HepG2 (cell line): ENCODE measurements at regions not wholly inside any gene's neighbourhood (a gene's known extent, or its start where the extent isn't known, plus 50 kb on each side); places are given as distances from the start of the nearest gene placed in this dataset.

Experiments
- ELF1 ChIP-seq: sonication (generic); formaldehyde crosslinking; IDR thresholded peaks from 2 replicates; pipeline ENCODE4 v1.4.0; 2020; ENCODE audit warnings: missing genetic modification reagents
- EZH2 ChIP-seq: conservative IDR thresholded peaks from 2 replicates; pipeline ENCODE4 v1.6.1; 2012; ENCODE audit warnings: mild to moderate bottlenecking, low read depth, low read length, moderate library complexity
- HDAC2 ChIP-seq: sonication (generic); formaldehyde crosslinking; IDR thresholded peaks from 2 replicates; pipeline ENCODE4 v1.4.0; 2020; ENCODE audit warnings: missing genetic modification reagents
- HIC2 ChIP-seq: sonication (generic); formaldehyde crosslinking; IDR thresholded peaks from 2 replicates; pipeline ENCODE4 v1.9.0; 2022; ENCODE audit warnings: low read depth, missing genetic modification reagents
- HNF1A ChIP-seq, 2 experiments: sonication (generic) in 1 of 2; formaldehyde crosslinking in 1 of 2; IDR thresholded peaks; 2 replicates each; pipeline versions ENCODE4 v1.4.0 to v1.6.1; 2016 to 2020; ENCODE audit warnings: borderline replicate concordance in 1 of 2, low read depth in 1 of 2, mild to moderate bottlenecking in 1 of 2, missing genetic modification reagents in 1 of 2
- HOXD1 ChIP-seq: sonication (generic); formaldehyde crosslinking; IDR thresholded peaks from 2 replicates; pipeline ENCODE4 v1.5.0; 2020; ENCODE audit warnings: missing genetic modification reagents
- MYC ChIP-seq: sonication (generic); formaldehyde crosslinking; IDR thresholded peaks from 2 replicates; pipeline ENCODE4 v1.9.0; 2021; ENCODE audit warnings: missing genetic modification reagents, borderline replicate concordance
- POLR2A ChIP-seq, 2 experiments: IDR thresholded peaks; 2 replicates each; pipeline ENCODE4 v1.6.1; 2011; ENCODE audit warnings: low read depth in 2 of 2, low read length in 2 of 2, mild to moderate bottlenecking in 1 of 2, moderate library complexity in 1 of 2; ENCODE audit not compliant: insufficient read depth in 1 of 2
- SP1 ChIP-seq, 2 experiments: fragments of 450-650 bp in 1 of 2; sonication (generic) in 1 of 2; formaldehyde crosslinking in 1 of 2; IDR thresholded peaks; 2 replicates each; pipeline versions ENCODE4 v1.4.0 to v1.6.1; 2016 to 2020; ENCODE audit warnings: missing genetic modification reagents in 1 of 2
- ZNF639 ChIP-seq: conservative IDR thresholded peaks from 2 replicates; pipeline ENCODE4 v1.6.1; 2018; ENCODE audit warnings: missing genetic modification reagents
- ZSCAN9 ChIP-seq: IDR thresholded peaks from 2 replicates; pipeline ENCODE4 v1.6.1; 2016; ENCODE audit warnings: borderline replicate concordance
- TF ChIP-seq, protein P1 (sequence below): sonication (generic); formaldehyde crosslinking; IDR thresholded peaks from 2 replicates; pipeline ENCODE4 v1.5.0; 2020; ENCODE audit warnings: mild to moderate bottlenecking, missing genetic modification reagents, moderate library complexity
- TF ChIP-seq, protein P2 (sequence below), 2 experiments: fragments of 450-650 bp in 1 of 2; sonication (generic) in 1 of 2; formaldehyde crosslinking in 1 of 2; IDR thresholded peaks; 2 replicates each; pipeline versions ENCODE4 v1.6.1 to v1.8.0; 2016 to 2022; ENCODE audit warnings: antibody characterized with exemption in 1 of 2, mild to moderate bottlenecking in 1 of 2, missing genetic modification reagents in 1 of 2
- TF ChIP-seq, protein P3 (sequence below): IDR thresholded peaks from 2 replicates; pipeline ENCODE4 v1.6.1; 2016

GRCh38 chrX:39624166-39624565, 473.6 kb downstream of the BCOR start:
- TF ChIP-seq, protein P1, sequence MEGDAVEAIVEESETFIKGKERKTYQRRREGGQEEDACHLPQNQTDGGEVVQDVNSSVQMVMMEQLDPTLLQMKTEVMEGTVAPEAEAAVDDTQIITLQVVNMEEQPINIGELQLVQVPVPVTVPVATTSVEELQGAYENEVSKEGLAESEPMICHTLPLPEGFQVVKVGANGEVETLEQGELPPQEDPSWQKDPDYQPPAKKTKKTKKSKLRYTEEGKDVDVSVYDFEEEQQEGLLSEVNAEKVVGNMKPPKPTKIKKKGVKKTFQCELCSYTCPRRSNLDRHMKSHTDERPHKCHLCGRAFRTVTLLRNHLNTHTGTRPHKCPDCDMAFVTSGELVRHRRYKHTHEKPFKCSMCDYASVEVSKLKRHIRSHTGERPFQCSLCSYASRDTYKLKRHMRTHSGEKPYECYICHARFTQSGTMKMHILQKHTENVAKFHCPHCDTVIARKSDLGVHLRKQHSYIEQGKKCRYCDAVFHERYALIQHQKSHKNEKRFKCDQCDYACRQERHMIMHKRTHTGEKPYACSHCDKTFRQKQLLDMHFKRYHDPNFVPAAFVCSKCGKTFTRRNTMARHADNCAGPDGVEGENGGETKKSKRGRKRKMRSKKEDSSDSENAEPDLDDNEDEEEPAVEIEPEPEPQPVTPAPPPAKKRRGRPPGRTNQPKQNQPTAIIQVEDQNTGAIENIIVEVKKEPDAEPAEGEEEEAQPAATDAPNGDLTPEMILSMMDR: no peak
- TF ChIP-seq EZH2: no peak
- TF ChIP-seq, protein P2, sequence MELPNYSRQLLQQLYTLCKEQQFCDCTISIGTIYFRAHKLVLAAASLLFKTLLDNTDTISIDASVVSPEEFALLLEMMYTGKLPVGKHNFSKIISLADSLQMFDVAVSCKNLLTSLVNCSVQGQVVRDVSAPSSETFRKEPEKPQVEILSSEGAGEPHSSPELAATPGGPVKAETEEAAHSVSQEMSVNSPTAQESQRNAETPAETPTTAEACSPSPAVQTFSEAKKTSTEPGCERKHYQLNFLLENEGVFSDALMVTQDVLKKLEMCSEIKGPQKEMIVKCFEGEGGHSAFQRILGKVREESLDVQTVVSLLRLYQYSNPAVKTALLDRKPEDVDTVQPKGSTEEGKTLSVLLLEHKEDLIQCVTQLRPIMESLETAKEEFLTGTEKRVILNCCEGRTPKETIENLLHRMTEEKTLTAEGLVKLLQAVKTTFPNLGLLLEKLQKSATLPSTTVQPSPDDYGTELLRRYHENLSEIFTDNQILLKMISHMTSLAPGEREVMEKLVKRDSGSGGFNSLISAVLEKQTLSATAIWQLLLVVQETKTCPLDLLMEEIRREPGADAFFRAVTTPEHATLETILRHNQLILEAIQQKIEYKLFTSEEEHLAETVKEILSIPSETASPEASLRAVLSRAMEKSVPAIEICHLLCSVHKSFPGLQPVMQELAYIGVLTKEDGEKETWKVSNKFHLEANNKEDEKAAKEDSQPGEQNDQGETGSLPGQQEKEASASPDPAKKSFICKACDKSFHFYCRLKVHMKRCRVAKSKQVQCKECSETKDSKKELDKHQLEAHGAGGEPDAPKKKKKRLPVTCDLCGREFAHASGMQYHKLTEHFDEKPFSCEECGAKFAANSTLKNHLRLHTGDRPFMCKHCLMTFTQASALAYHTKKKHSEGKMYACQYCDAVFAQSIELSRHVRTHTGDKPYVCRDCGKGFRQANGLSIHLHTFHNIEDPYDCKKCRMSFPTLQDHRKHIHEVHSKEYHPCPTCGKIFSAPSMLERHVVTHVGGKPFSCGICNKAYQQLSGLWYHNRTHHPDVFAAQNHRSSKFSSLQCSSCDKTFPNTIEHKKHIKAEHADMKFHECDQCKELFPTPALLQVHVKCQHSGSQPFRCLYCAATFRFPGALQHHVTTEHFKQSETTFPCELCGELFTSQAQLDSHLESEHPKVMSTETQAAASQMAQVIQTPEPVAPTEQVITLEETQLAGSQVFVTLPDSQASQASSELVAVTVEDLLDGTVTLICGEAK (IDR thresholded peaks at IDR 0.05): no peak
- TF ChIP-seq, protein P2 (CRISPR knock-in tag; IDR thresholded peaks at IDR 0.05): no peak
- no peak for TF ChIP-seq HIC2 (CRISPR knock-in tag)
- TF ChIP-seq ZNF639 (CRISPR knock-in tag): no peak
- no peak for TF ChIP-seq ZSCAN9 (CRISPR knock-in tag)
- TF ChIP-seq HOXD1: no peak
- no peak for TF ChIP-seq HNF1A (IDR thresholded peaks at IDR 0.05; ENCODE audit: low read depth)
- TF ChIP-seq HNF1A (CRISPR knock-in tag; IDR thresholded peaks at IDR 0.05; ENCODE audit: borderline replicate concordance): no peak
- TF ChIP-seq SP1 (IDR thresholded peaks at IDR 0.05): no peak
- TF ChIP-seq SP1 (CRISPR knock-in tag; IDR thresholded peaks at IDR 0.05): no peak
- no peak for TF ChIP-seq POLR2A (IDR thresholded peaks at IDR 0.05; ENCODE audit: insufficient read depth in 1 of 2, low read depth in 2 of 2, low read length in 2 of 2)
- TF ChIP-seq ELF1 (CRISPR knock-in tag): no peak
- TF ChIP-seq, protein P3, sequence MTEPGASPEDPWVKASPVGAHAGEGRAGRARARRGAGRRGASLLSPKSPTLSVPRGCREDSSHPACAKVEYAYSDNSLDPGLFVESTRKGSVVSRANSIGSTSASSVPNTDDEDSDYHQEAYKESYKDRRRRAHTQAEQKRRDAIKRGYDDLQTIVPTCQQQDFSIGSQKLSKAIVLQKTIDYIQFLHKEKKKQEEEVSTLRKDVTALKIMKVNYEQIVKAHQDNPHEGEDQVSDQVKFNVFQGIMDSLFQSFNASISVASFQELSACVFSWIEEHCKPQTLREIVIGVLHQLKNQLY (CRISPR knock-in tag): no peak
- TF ChIP-seq HDAC2 (CRISPR knock-in tag): no peak
- no peak for TF ChIP-seq MYC (CRISPR knock-in tag)
